Loucy (cell line): ENCODE measurements at regions not wholly inside any gene's neighbourhood (a gene's known extent, or its start where the extent isn't known, plus 50 kb on each side); places are given as distances from the start of the nearest gene placed in this dataset.
"Not testable (repeated sequence)": the region's sequence is repeated elsewhere in the genome, so short reads cannot be mapped to it uniquely, and the experiment has no call there.

ENCODE experiments used
- H2AFZ ChIP-seq: fragments of 200-600 bp; sonication (generic); 2 replicates; pipeline ENCODE4 v1.6.0; 2016; ENCODE audit warnings: antibody characterized with exemption, mild to moderate bottlenecking, low read length, moderate library complexity
- H3F3A ChIP-seq: fragments of 200-600 bp; 2 replicates; pipeline ENCODE4 v1.6.0; 2016; ENCODE audit warnings: antibody characterized with exemption, low read depth, mild to moderate bottlenecking
- H3K27me3 ChIP-seq: fragments of 200-600 bp; sonication (generic); 2 replicates; pipeline ENCODE4 v1.6.1; 2014; ENCODE audit warnings: low read length, mild to moderate bottlenecking; ENCODE audit not compliant: insufficient read depth, poor library complexity, severe bottlenecking
- H3K36me3 ChIP-seq: fragments of 200-600 bp; sonication (generic); 2 replicates; pipeline ENCODE4 v1.6.1; 2016; ENCODE audit warnings: low read length; ENCODE audit not compliant: insufficient read depth
- H3K4me1 ChIP-seq: fragments of 200-600 bp; sonication (generic); 2 replicates; pipeline ENCODE4 v1.5.1; 2014; ENCODE audit warnings: low read length, mild to moderate bottlenecking; ENCODE audit not compliant: insufficient read depth, poor library complexity, severe bottlenecking
- H3K4me2 ChIP-seq: fragments of 200-600 bp; sonication (generic); 2 replicates; pipeline ENCODE4 v1.6.0; 2014; ENCODE audit warnings: antibody characterized with exemption, low read length, low read depth, mild to moderate bottlenecking; ENCODE audit not compliant: poor library complexity, severe bottlenecking
- H3K4me3 ChIP-seq: fragments of 200-600 bp; sonication (generic); 2 replicates; pipeline ENCODE4 v1.5.1; 2014; ENCODE audit warnings: low read length, mild to moderate bottlenecking, mixed read lengths; ENCODE audit not compliant: poor library complexity, severe bottlenecking
- H3K79me2 ChIP-seq: fragments of 200-600 bp; sonication (generic); 2 replicates; pipeline ENCODE4 v1.6.1; 2014; ENCODE audit warnings: low read length; ENCODE audit not compliant: insufficient read depth
- H3K9ac ChIP-seq: fragments of 200-600 bp; sonication (generic); 2 replicates; pipeline ENCODE4 v1.6.0; 2014; ENCODE audit warnings: mild to moderate bottlenecking, low read depth, low read length, moderate library complexity; ENCODE audit not compliant: poor library complexity, severe bottlenecking
- H3K9me2 ChIP-seq: fragments of 200-600 bp; sonication (generic); replicated peaks from 2 replicates; pipeline ENCODE4 v1.6.1; 2016; ENCODE audit warnings: low read depth, low read length, mixed read lengths
- H3K9me3 ChIP-seq: fragments of 200-600 bp; sonication (generic); 2 replicates; pipeline ENCODE4 v1.6.1; 2014; ENCODE audit warnings: mild to moderate bottlenecking, antibody characterized with exemption, low read length, low read depth; ENCODE audit not compliant: insufficient read depth
- H4K20me1 ChIP-seq: fragments of 200-600 bp; sonication (generic); 2 replicates; pipeline ENCODE4 v1.6.0; 2014; ENCODE audit warnings: antibody characterized with exemption, low read length, mild to moderate bottlenecking; ENCODE audit not compliant: insufficient read depth, poor library complexity, severe bottlenecking

DNA sequence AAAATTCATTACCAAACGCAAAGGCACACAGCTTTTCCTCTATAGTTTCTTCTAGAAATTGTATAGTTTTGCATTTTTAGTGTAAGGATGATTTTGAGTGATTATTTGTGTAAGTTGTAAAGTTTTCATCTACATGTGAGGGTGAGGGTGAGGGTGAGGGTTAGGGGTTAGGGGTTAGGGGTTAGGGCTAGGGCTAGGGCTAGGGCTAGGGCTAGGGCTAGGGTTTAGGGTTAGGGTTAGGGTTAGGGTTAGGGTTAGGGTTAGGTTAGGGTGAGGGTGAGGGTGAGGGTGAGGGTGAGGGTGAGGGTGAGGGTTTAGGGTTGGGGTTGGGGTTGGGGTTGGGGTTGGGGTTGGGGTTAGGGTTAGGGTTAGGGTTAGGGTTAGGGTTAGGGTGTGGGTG is 167.6 kb downstream of the METRNL start:
- H3K36me3 ChIP-seq, H4K20me1 ChIP-seq, H3K9me3 ChIP-seq, H3K9ac ChIP-seq, H3K4me3 ChIP-seq, H3K79me2 ChIP-seq, H3K9me2 ChIP-seq, H3K4me1 ChIP-seq, H2AFZ ChIP-seq, H3K4me2 ChIP-seq, H3K27me3 ChIP-seq, H3F3A ChIP-seq: not testable (repeated sequence)
